Tibial nerve (tissue), 4 donors: ENCODE measurements at regions not wholly inside any gene's neighbourhood (a gene's known extent, or its start where the extent isn't known, plus 50 kb on each side); places are given as distances from the start of the nearest gene placed in this dataset.

Experiments
- DNase-seq, 2 donors: peaks; one replicate each; pipeline ENCODE4 v3.0.0-alpha.2; 2019; ENCODE audit warnings: low spot score in 2 of 2
- H3K27ac ChIP-seq, 4 donors: fragments of 200-600 bp; sonication (generic) in 3 of 4; one replicate each; pipeline ENCODE4 v1.5.1; 2017 to 2019; ENCODE audit warnings: mild to moderate bottlenecking in 1 of 4
- H3K27me3 ChIP-seq, 2 donors: fragments of 200-600 bp; sonication (generic) in 1 of 2; one replicate each; pipeline versions ENCODE4 v1.5.1 to v1.6.0; 2017 to 2019
- H3K36me3 ChIP-seq, 3 donors: fragments of 200-600 bp; sonication (generic); one replicate each; pipeline ENCODE4 v1.5.1; 2018 to 2019
- H3K4me1 ChIP-seq, 4 donors: fragments of 200-600 bp; sonication (generic) in 3 of 4; one replicate each; pipeline ENCODE4 v1.5.1; 2017 to 2019
- H3K4me3 ChIP-seq, 4 donors: fragments of 200-600 bp; sonication (generic) in 3 of 4; one replicate each; pipeline ENCODE4 v1.5.1; 2017 to 2019; ENCODE audit warnings: mild to moderate bottlenecking in 1 of 4, moderate library complexity in 1 of 4
- H3K9me3 ChIP-seq, 4 donors: fragments of 200-600 bp; sonication (generic) in 3 of 4; one replicate each; pipeline ENCODE4 v1.5.1; 2017 to 2019
- CTCF ChIP-seq, 5 experiments: fragments of 200-600 bp in 3 of 5; fragments of 450-650 bp in 2 of 5; sonication (generic) in 3 of 5; IDR thresholded peaks; one replicate each; pipeline ENCODE4 v1.5.1; 2016 to 2019; ENCODE audit warnings: antibody characterized with exemption in 5 of 5, mild to moderate bottlenecking in 3 of 5, moderate library complexity in 2 of 5
- EP300 ChIP-seq, 2 donors: sonication (generic); formaldehyde crosslinking; IDR thresholded peaks; one replicate each; pipeline ENCODE4 v1.6.1; 2017; ENCODE audit warnings: antibody characterized with exemption in 2 of 2, mild to moderate bottlenecking in 1 of 2
- POLR2A ChIP-seq, 2 donors: fragments of 450-650 bp; IDR thresholded peaks; one replicate each; pipeline ENCODE4 v1.6.1; 2017; ENCODE audit warnings: antibody characterized with exemption in 2 of 2, mild to moderate bottlenecking in 2 of 2, moderate library complexity in 2 of 2
- WGBS, 2 donors: methylation state at CpG; one replicate each; pipeline ENCODE4 v1.1.5; 2018; 5-methylcytosine and 5-hydroxymethylcytosine counted together

- no peak overlapping the region for H3K27ac ChIP-seq
- TF ChIP-seq EP300 (IDR thresholded peaks at IDR 0.05) (no peak), CTCF (IDR thresholded peaks at IDR 0.05) (no peak), POLR2A (IDR thresholded peaks at IDR 0.05) (no peak)
- H3K36me3 ChIP-seq, result no peaks in the 10 kb centered on the region
- 7 to 33% methylated on average over 6 to 33 of the region's 51 CpGs for WGBS, 2 donors
- no peak for DNase-seq
- H3K4me3 ChIP-seq, result peak overlapping the region; percentile 19 to 57 (median 38)
- H3K4me1 ChIP-seq, result peaks cover 0 to 22% (median 0%) of the 10 kb centered on the region in 4 donors
- H3K27me3 ChIP-seq, result peaks cover 0 to 27% of the 10 kb centered on the region in 2 donors
- H3K9me3 ChIP-seq, result no peaks in the 10 kb centered on the region
Measured at GRCh38 chr3:24829011-24829581, 334.4 kb upstream of the THRB start.

- Histone ChIP-seq H3K4me1 (peaks cover 0 to 22% (median 0%) of the 10 kb centered on the region in 4 donors), H3K36me3 (no peaks in the 10 kb centered on the region), H3K27ac (no peak overlapping the region), H3K27me3 (peaks cover 0 to 27% of the 10 kb centered on the region in 2 donors), H3K4me3 (peak overlapping the region; percentile 19 to 57 (median 38)), H3K9me3 (no peaks in the 10 kb centered on the region)
- 1% methylated on average over 36 to 37 of the region's 37 CpGs for WGBS, 2 donors
- no peak for TF ChIP-seq POLR2A (IDR thresholded peaks at IDR 0.05)
- no peak for TF ChIP-seq EP300 (IDR thresholded peaks at IDR 0.05)
- TF ChIP-seq CTCF (IDR thresholded peaks at IDR 0.05), result no peak
- no peak for DNase-seq
Measured at GRCh38 chr3:24829629-24830229, 335.1 kb upstream of the THRB start.

- TF ChIP-seq CTCF (IDR thresholded peaks at IDR 0.05), result no peak
- no peak for TF ChIP-seq EP300 (IDR thresholded peaks at IDR 0.05)
- TF ChIP-seq POLR2A (IDR thresholded peaks at IDR 0.05), result no peak
- no peaks in the 10 kb centered on the region for H3K36me3 ChIP-seq
- WGBS, 2 donors, result 11 to 12% methylated on average over 24 to 32 of the region's 35 CpGs
- H3K27ac ChIP-seq, result no peak overlapping the region
- peak overlapping the region in 2 of 4 donors; percentile 31 to 57 for H3K4me3 ChIP-seq
- H3K27me3 ChIP-seq, result peaks cover 0 to 27% of the 10 kb centered on the region in 2 donors
- DNase-seq, result no peak
- peaks cover 0 to 22% (median 0%) of the 10 kb centered on the region in 4 donors for H3K4me1 ChIP-seq
- no peaks in the 10 kb centered on the region for H3K9me3 ChIP-seq
Measured at GRCh38 chr3:24830230-24831152, 335.8 kb upstream of the THRB start.

GRCh38 chr3:24831221-24831620 lies 336.6 kb upstream of the THRB start:
- TF ChIP-seq POLR2A (IDR thresholded peaks at IDR 0.05), result no peak
- TF ChIP-seq EP300 (IDR thresholded peaks at IDR 0.05), result no peak
- no peak for TF ChIP-seq CTCF (IDR thresholded peaks at IDR 0.05)
- H3K27ac ChIP-seq, result no peak overlapping the region
- WGBS, 2 donors, result 77 to 81% methylated on average over 6 of the region's 6 CpGs
- peaks cover 0 to 22% (median 0%) of the 10 kb centered on the region in 4 donors for H3K4me1 ChIP-seq
- no peaks in the 10 kb centered on the region for H3K9me3 ChIP-seq
- no peak for DNase-seq
- H3K4me3 ChIP-seq, result no peak overlapping the region
- peaks cover 0 to 27% of the 10 kb centered on the region in 2 donors for H3K27me3 ChIP-seq
- no peaks in the 10 kb centered on the region for H3K36me3 ChIP-seq
